ENCODE measurements at regions not wholly inside any gene's neighbourhood (a gene's known extent, or its start where the extent isn't known, plus 50 kb on each side); places are given as distances from the start of the nearest gene placed in this dataset.

GRCh38 chr20:41978875-41979274 is 360.7 kb upstream of the CHD6 start:
- TF ChIP-seq ELF4 (CRISPR knock-in tag; IDR thresholded peaks at IDR 0.05; ENCODE audit: low read depth) = no peak
- TF ChIP-seq FOXP1 (CRISPR knock-in tag; IDR thresholded peaks at IDR 0.05; ENCODE audit: borderline replicate concordance) = no peak
- TF ChIP-seq PRRX2 (CRISPR knock-in tag; IDR thresholded peaks at IDR 0.05) = no peak
